ENCODE measurements at regions not wholly inside any gene's neighbourhood (a gene's known extent, or its start where the extent isn't known, plus 50 kb on each side); places are given as distances from the start of the nearest gene placed in this dataset.

DNA sequence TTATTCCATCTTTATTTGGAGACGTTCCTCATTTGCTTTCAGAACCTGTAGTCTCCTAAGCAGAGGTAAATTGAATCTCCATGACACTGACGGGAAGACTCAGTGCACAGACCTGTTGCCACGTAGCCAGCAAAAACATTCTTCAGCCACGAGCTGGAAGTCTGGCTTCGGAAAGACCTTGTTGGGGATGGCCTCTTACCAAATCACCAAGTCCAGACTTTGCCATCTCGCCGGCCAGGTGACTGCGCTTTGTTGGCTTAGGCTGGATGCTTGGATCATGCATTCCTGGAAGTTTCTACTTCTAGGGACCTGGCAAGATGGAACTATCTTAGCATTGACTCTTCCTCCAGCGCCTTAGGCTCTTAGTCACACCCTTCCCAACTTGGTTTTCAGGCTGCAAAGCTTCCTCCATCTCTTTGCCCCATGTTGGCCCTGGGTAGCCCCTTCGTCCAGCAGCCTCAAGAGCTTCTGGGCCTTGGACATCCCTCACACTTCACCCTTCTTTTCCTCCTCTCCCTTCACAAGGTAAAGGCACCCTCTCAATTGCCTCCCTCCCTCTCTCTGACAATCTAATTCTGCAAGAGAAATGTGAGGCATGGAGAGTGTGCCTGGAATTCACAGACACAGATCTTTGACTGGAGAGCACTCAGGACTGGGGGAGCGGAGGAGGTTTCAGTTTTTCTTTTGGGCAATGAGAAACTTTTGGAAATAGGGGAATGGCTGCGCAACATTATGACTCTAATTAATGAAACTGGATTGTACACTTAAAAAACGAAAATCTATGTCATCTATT lies 451.9 kb upstream of the MKI67 start:
- TF ChIP-seq, protein P1, sequence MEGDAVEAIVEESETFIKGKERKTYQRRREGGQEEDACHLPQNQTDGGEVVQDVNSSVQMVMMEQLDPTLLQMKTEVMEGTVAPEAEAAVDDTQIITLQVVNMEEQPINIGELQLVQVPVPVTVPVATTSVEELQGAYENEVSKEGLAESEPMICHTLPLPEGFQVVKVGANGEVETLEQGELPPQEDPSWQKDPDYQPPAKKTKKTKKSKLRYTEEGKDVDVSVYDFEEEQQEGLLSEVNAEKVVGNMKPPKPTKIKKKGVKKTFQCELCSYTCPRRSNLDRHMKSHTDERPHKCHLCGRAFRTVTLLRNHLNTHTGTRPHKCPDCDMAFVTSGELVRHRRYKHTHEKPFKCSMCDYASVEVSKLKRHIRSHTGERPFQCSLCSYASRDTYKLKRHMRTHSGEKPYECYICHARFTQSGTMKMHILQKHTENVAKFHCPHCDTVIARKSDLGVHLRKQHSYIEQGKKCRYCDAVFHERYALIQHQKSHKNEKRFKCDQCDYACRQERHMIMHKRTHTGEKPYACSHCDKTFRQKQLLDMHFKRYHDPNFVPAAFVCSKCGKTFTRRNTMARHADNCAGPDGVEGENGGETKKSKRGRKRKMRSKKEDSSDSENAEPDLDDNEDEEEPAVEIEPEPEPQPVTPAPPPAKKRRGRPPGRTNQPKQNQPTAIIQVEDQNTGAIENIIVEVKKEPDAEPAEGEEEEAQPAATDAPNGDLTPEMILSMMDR (IDR thresholded peaks at IDR 0.05; ENCODE audit: low read length) = no peak
- no peak for TF ChIP-seq EZH2 (IDR thresholded peaks at IDR 0.05; ENCODE audit: borderline replicate concordance, low read length)
